LoVo (cell line): ENCODE measurements at regions not wholly inside any gene's neighbourhood (a gene's known extent, or its start where the extent isn't known, plus 50 kb on each side); places are given as distances from the start of the nearest gene placed in this dataset.
A peak's percentile ranks its signal among the peaks of the same experiment; 100 is the strongest.

Experiments used
- DNase-seq: peaks from one replicate; pipeline ENCODE4 v3.0.0-alpha.2; 2016; ENCODE audit warnings: low spot score

GRCh38 chr18:4639628-4640310 is 184.7 kb upstream of the DLGAP1 start:
- no peak for DNase-seq

- DNase-seq: no peak
Observed at GRCh38 chr18:4638680-4639079, 183.6 kb upstream of the DLGAP1 start.

- DNase-seq: no peak
Observed at GRCh38 chr18:4637876-4638275, 182.8 kb upstream of the DLGAP1 start.

- no peak for DNase-seq
Observed at GRCh38 chr18:4636967-4637366, 181.9 kb upstream of the DLGAP1 start.

- no peak for DNase-seq
Observed at GRCh38 chr18:4631239-4631638, 176.1 kb upstream of the DLGAP1 start.

- DNase-seq: no peak
Observed at GRCh38 chr18:4605212-4605611, 150.1 kb upstream of the DLGAP1 start.

- no peak for DNase-seq
Observed at GRCh38 chr18:4603955-4604354, 148.8 kb upstream of the DLGAP1 start.

GRCh38 chr18:4599312-4599711 is 144.2 kb upstream of the DLGAP1 start:
- DNase-seq: no peak

- no peak for DNase-seq
Observed at GRCh38 chr18:4597301-4597700, 142.2 kb upstream of the DLGAP1 start.

GRCh38 chr18:4593895-4594294 is 138.8 kb upstream of the DLGAP1 start:
- no peak for DNase-seq

- DNase-seq: no peak
Observed at GRCh38 chr18:4593459-4593858, 138.4 kb upstream of the DLGAP1 start.

- no peak for DNase-seq
Observed at GRCh38 chr18:4589056-4589800, 134.1 kb upstream of the DLGAP1 start.

GRCh38 chr18:4587204-4587603 is 132.1 kb upstream of the DLGAP1 start:
- peak; percentile 6 for DNase-seq

GRCh38 chr18:4586731-4587130 is 131.6 kb upstream of the DLGAP1 start:
- DNase-seq: peak; percentile 5

GRCh38 chr18:4582431-4583335 is 127.6 kb upstream of the DLGAP1 start:
- DNase-seq: no peak

GRCh38 chr18:4581966-4582365 is 126.9 kb upstream of the DLGAP1 start:
- DNase-seq: no peak

- DNase-seq: no peak
Observed at GRCh38 chr18:4578449-4578848, 123.3 kb upstream of the DLGAP1 start.

- DNase-seq: no peak
Observed at GRCh38 chr18:4573735-4574134, 118.6 kb upstream of the DLGAP1 start.

- DNase-seq: no peak
Observed at GRCh38 chr18:4557502-4557901, 102.4 kb upstream of the DLGAP1 start.

GRCh38 chr18:4551001-4551360 is 95.9 kb upstream of the DLGAP1 start:
- DNase-seq: no peak

- no peak for DNase-seq
Observed at GRCh38 chr18:4549164-4549872, 94.2 kb upstream of the DLGAP1 start.

GRCh38 chr18:4547126-4547525 is 92.0 kb upstream of the DLGAP1 start:
- no peak for DNase-seq
